Neuron (in vitro differentiated cells): ENCODE measurements at regions not wholly inside any gene's neighbourhood (a gene's known extent, or its start where the extent isn't known, plus 50 kb on each side); places are given as distances from the start of the nearest gene placed in this dataset.

Source experiments
- H2AFZ ChIP-seq: one replicate; pipeline ENCODE4 v1.6.1; 2013; ENCODE audit warnings: low read depth, mild to moderate bottlenecking, inconsistent platforms, low read length, moderate library complexity
- H3K27me3 ChIP-seq: one replicate; pipeline ENCODE4 v1.6.1; 2013; ENCODE audit warnings: low read length; ENCODE audit not compliant: insufficient read depth
- H3K36me3 ChIP-seq: one replicate; pipeline ENCODE4 v1.6.1; 2013; ENCODE audit warnings: low read length; ENCODE audit not compliant: insufficient read depth
- H3K4me1 ChIP-seq: one replicate; pipeline ENCODE4 v1.6.1; 2013; ENCODE audit warnings: low read length; ENCODE audit not compliant: insufficient read depth
- H3K4me3 ChIP-seq: 2 replicates; pipeline ENCODE4 v1.5.1; 2013; ENCODE audit warnings: mild to moderate bottlenecking, low read length, moderate library complexity
- H3K9me3 ChIP-seq: one replicate; pipeline ENCODE4 v1.6.1; 2013; ENCODE audit warnings: low read length

DNA sequence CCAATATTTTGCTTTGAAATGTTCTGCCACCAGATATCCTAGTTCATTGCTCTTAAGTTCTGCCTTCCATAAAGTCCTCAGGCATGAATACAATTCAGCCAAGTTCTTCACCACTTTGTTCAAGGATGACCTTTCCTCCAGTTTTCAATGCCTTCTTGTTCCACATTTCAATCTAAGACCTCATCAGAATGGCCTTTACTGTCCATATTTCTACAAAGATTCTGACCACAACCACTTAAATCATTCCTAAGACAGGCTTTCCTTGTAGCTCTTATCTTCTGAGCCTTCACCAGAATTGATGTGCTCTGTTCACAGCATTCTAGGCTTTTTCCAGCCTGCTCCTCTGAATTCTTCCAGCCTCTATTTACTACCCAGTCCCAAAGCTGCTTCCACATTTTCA is 319.0 kb downstream of the HACE1 start:
- Histone ChIP-seq H3K36me3 (no peaks in the 10 kb centered on the region), H3K4me3 (no peak overlapping the region), H3K9me3 (no peaks in the 10 kb centered on the region), H2AFZ (no peak overlapping the region), H3K27me3 (no peaks in the 10 kb centered on the region), H3K4me1 (no peaks in the 10 kb centered on the region)

DNA sequence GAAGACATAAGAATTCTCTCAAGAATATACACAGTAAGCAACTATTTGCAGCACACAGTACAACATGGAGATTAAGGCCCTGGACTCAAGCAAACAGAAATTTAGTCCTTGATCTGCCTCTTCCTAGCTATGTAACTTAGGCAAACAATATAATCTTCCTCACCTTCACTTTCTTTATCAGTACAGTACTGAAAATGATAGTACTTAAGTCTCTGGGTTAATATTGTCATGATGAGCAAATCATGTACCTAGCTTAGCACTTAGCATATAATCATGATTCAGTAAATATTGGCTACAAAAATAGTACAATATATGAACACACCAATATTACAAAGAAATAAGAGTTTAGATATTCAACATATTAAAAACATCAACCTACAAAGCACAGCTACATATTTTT is 320.5 kb downstream of the HACE1 start:
- H3K36me3 ChIP-seq: no peaks in the 10 kb centered on the region
- H3K4me3 ChIP-seq: no peak overlapping the region
- no peaks in the 10 kb centered on the region for H3K27me3 ChIP-seq
- no peak overlapping the region for H2AFZ ChIP-seq
- peaks cover 2% of the 10 kb centered on the region for H3K4me1 ChIP-seq
- no peaks in the 10 kb centered on the region for H3K9me3 ChIP-seq

GRCh38 chr6:104537872-104538271 is 321.8 kb downstream of the HACE1 start:
- Histone ChIP-seq H3K27me3 (no peaks in the 10 kb centered on the region), H3K4me1 (peaks cover 2% of the 10 kb centered on the region), H3K4me3 (no peak overlapping the region), H2AFZ (no peak overlapping the region), H3K9me3 (no peaks in the 10 kb centered on the region), H3K36me3 (no peaks in the 10 kb centered on the region)

DNA sequence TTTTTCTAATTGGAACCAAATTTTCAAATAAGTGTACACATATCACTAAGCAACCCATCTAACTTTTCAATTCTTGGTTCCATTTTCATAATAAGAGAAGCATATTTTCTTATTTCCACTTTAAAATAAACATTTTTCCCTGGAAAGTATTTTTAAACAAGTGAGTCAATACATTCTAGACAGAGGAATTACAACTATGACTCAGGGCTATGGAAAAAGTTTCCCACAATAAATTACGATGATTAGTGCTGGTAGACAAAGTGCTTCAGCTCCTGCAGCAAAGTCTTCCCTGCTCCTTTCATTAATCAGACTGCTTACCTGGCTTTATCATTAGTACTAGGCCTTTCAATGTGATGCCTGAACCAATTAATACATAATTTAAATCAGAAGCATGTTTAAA is 322.5 kb downstream of the HACE1 start:
- H3K36me3 ChIP-seq: no peaks in the 10 kb centered on the region
- no peak overlapping the region for H3K4me3 ChIP-seq
- no peaks in the 10 kb centered on the region for H3K9me3 ChIP-seq
- H3K27me3 ChIP-seq: no peaks in the 10 kb centered on the region
- peaks cover 2% of the 10 kb centered on the region for H3K4me1 ChIP-seq
- H2AFZ ChIP-seq: no peak overlapping the region

- H2AFZ ChIP-seq: no peak overlapping the region
- peaks cover 2% of the 10 kb centered on the region for H3K4me1 ChIP-seq
- no peaks in the 10 kb centered on the region for H3K36me3 ChIP-seq
- H3K27me3 ChIP-seq: no peaks in the 10 kb centered on the region
- no peaks in the 10 kb centered on the region for H3K9me3 ChIP-seq
- H3K4me3 ChIP-seq: no peak overlapping the region
Observed at GRCh38 chr6:104532462-104532861, 327.3 kb downstream of the HACE1 start.

DNA sequence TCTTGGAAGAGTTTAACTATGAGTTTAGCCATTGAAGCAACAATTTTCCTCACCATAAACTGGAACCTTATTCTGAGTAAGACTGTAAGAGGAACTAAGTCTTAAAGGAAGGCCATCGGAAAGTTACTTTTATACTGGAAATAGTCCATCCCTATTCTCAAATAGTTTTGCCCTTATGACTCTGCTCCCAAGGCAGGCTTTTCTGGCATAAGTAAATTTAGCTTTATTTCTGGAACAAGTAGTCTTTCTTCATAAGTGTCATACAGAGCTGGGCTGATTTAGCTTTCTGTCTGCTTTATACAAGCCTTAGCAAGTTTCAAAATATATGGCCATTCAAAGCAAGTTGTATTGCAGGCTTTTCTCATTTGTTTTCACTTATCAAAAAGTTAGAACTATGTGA is 328.1 kb downstream of the HACE1 start:
- Histone ChIP-seq H3K4me1 (peaks cover 2% of the 10 kb centered on the region), H2AFZ (no peak overlapping the region), H3K9me3 (no peaks in the 10 kb centered on the region), H3K4me3 (no peak overlapping the region), H3K27me3 (no peaks in the 10 kb centered on the region), H3K36me3 (no peaks in the 10 kb centered on the region)

- Histone ChIP-seq H2AFZ (no peak overlapping the region), H3K36me3 (no peaks in the 10 kb centered on the region), H3K9me3 (no peaks in the 10 kb centered on the region), H3K4me1 (peaks cover 9% of the 10 kb centered on the region), H3K4me3 (no peak overlapping the region), H3K27me3 (no peaks in the 10 kb centered on the region)
Observed at GRCh38 chr6:104527761-104528415, 331.8 kb downstream of the HACE1 start.

GRCh38 chr6:104527311-104527710 is 332.4 kb downstream of the HACE1 start:
- peak overlapping the region; percentile 2 for H2AFZ ChIP-seq
- no peaks in the 10 kb centered on the region for H3K36me3 ChIP-seq
- H3K27me3 ChIP-seq: no peaks in the 10 kb centered on the region
- H3K4me1 ChIP-seq: peaks cover 9% of the 10 kb centered on the region
- no peak overlapping the region for H3K4me3 ChIP-seq
- H3K9me3 ChIP-seq: no peaks in the 10 kb centered on the region

DNA sequence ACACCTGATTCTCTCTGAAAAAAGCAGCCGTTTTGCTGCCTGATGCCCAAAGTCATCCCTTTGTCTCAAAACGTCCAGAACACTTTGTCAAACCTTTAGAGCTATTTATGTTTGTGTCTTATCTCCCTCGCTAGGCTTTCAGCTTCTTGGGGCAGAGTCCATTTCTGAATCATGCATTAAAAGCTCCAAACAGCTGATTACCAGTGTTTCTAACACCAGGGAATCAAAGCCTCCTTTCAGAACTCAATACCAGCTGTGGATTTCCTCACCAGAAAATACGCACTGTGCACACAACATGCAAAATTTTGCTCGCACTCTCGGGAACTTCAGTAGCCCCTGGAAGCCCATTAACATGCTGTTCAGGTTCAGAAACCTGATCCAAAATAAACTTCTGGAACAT is 333.3 kb downstream of the HACE1 start:
- Histone ChIP-seq H2AFZ (peak overlapping the region; percentile 26), H3K36me3 (no peaks in the 10 kb centered on the region), H3K9me3 (no peaks in the 10 kb centered on the region), H3K4me1 (peaks cover 9% of the 10 kb centered on the region), H3K4me3 (no peak overlapping the region), H3K27me3 (no peaks in the 10 kb centered on the region)

GRCh38 chr6:104525677-104526322 is 333.9 kb downstream of the HACE1 start:
- H3K27me3 ChIP-seq: no peaks in the 10 kb centered on the region
- peaks cover 9% of the 10 kb centered on the region for H3K4me1 ChIP-seq

GRCh38 chr6:104522533-104522932 is 337.2 kb downstream of the HACE1 start:
- peaks cover 9% of the 10 kb centered on the region for H3K4me1 ChIP-seq
- H3K4me3 ChIP-seq: no peak overlapping the region
- no peaks in the 10 kb centered on the region for H3K36me3 ChIP-seq
- no peaks in the 10 kb centered on the region for H3K9me3 ChIP-seq
- no peak overlapping the region for H2AFZ ChIP-seq
- H3K27me3 ChIP-seq: no peaks in the 10 kb centered on the region

More at GRCh38 chr6:104525677-104526322, 333.9 kb downstream of the HACE1 start:
- H2AFZ ChIP-seq: peak overlapping the region; percentile 26
- no peaks in the 10 kb centered on the region for H3K36me3 ChIP-seq
- H3K9me3 ChIP-seq: no peaks in the 10 kb centered on the region
- no peak overlapping the region for H3K4me3 ChIP-seq

DNA sequence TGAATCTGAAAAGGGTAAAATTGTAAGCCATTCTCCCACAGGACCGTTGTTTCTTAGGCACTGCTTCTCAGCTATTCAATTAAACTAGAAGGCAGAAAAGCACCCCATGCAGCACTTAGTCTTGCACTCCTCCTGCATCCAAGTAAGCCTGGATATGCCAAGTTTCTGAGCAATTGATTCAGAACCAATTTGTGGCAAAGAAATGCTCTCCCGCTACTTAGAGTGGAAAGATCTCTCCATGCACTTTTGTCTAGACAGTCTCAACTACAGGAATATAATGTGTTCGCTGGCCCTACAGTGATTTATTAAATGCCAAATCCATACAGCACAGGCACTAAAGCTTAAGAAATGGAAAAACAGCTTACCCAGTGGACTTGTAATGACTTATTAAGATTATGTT is 338.5 kb downstream of the HACE1 start:
- no peaks in the 10 kb centered on the region for H3K27me3 ChIP-seq
- no peak overlapping the region for H3K4me3 ChIP-seq
- H3K9me3 ChIP-seq: no peaks in the 10 kb centered on the region
- H3K4me1 ChIP-seq: peaks cover 4% of the 10 kb centered on the region
- no peak overlapping the region for H2AFZ ChIP-seq
- H3K36me3 ChIP-seq: no peaks in the 10 kb centered on the region

DNA sequence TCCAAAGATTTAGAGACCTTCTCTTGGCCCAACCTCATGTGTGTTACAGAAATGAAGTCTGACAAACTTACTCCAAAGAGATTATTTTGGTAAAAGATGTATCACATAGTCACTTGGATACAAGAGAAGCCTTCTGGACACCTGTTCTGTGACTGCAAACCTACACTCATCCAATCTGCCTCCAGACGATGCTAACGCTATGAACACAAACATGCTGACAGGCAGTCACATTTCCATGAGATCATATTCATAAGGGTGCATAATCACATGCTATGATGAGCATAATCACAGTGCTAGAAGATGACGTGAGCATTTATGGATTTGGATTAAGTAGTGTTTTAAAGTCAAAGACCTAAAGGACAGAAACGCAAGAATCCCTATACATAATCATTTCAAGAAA is 340.2 kb downstream of the HACE1 start:
- Histone ChIP-seq H3K4me3 (no peak overlapping the region), H3K36me3 (no peaks in the 10 kb centered on the region), H3K9me3 (no peaks in the 10 kb centered on the region), H2AFZ (no peak overlapping the region), H3K4me1 (no peaks in the 10 kb centered on the region), H3K27me3 (no peaks in the 10 kb centered on the region)

GRCh38 chr6:104509355-104509754 is 350.4 kb downstream of the HACE1 start:
- no peaks in the 10 kb centered on the region for H3K36me3 ChIP-seq
- no peak overlapping the region for H2AFZ ChIP-seq
- H3K4me3 ChIP-seq: no peak overlapping the region

More at GRCh38 chr6:104509355-104509754, 350.4 kb downstream of the HACE1 start:
- H3K4me1 ChIP-seq: no peaks in the 10 kb centered on the region
- no peaks in the 10 kb centered on the region for H3K27me3 ChIP-seq
- no peaks in the 10 kb centered on the region for H3K9me3 ChIP-seq
